ENCODE measurements at regions not wholly inside any gene's neighbourhood (a gene's known extent, or its start where the extent isn't known, plus 50 kb on each side); places are given as distances from the start of the nearest gene placed in this dataset.

GRCh38 chr1:238944028-238944427 is 442.3 kb upstream of the CHRM3 start:
- Histone ChIP-seq H3K27ac (ENCODE audit: insufficient read length, low read depth, low read length) (no peak overlapping the region), H3K4ac (ENCODE audit: low read depth, low read length) (no peak overlapping the region), H3K4me2 (ENCODE audit: insufficient read depth, insufficient read length, low read length) (no peak overlapping the region), H2BK20ac (ENCODE audit: low read depth, low read length, poor library complexity, severe bottlenecking) (no peak overlapping the region), H3K4me1 (ENCODE audit: insufficient read depth, low read length) (no peaks in the 10 kb centered on the region), H3K14ac (ENCODE audit: insufficient read depth, low read length) (no peak overlapping the region), H4K8ac (replicated peaks; ENCODE audit: insufficient read length, low read depth, low read length) (no peak overlapping the region), H2AK5ac (ENCODE audit: insufficient read length, low read length) (no peak overlapping the region), H3K23me2 (ENCODE audit: insufficient read length, low read depth, low read length, poor library complexity, severe bottlenecking) (no peaks in the 10 kb centered on the region), H4K91ac (ENCODE audit: insufficient read length, low read depth, low read length) (no peak overlapping the region), H2BK120ac (ENCODE audit: low read depth, low read length, poor library complexity, severe bottlenecking) (no peak overlapping the region), H3K79me1 (ENCODE audit: insufficient read depth, low read depth, low read length, poor library complexity, severe bottlenecking) (no peaks in the 10 kb centered on the region), H3K27me3 (ENCODE audit: insufficient read depth, low read length) (no peaks in the 10 kb centered on the region), H2AFZ (ENCODE audit: low read length) (no peak overlapping the region), H4K20me1 (ENCODE audit: control insufficient read depth, insufficient read depth, insufficient read length) (no peaks in the 10 kb centered on the region), H3K18ac (ENCODE audit: insufficient read length, low read depth, low read length) (no peak overlapping the region), H3K23ac (ENCODE audit: insufficient read length, low read depth, low read length) (no peak overlapping the region), H3K9me3 (ENCODE audit: control insufficient read depth, low read depth, low read length) (no peaks in the 10 kb centered on the region), H2BK15ac (ENCODE audit: low read depth, low read length) (no peak overlapping the region), H3K79me2 (ENCODE audit: insufficient read depth, low read length) (no peaks in the 10 kb centered on the region), H3K9ac (ENCODE audit: extremely low read depth, insufficient read length, low read length) (no peak overlapping the region), H2BK12ac (ENCODE audit: insufficient read length, low read depth, low read length) (no peak overlapping the region), H2BK5ac (ENCODE audit: insufficient read length, low read length) (no peak overlapping the region), H4K5ac (ENCODE audit: insufficient read length, low read depth, low read length) (no peak overlapping the region), H3K56ac (ENCODE audit: insufficient read length, low read depth, low read length) (no peak overlapping the region), H3T11ph (ENCODE audit: low read length) (no peak overlapping the region)
- DNase-seq = no peak
- Mint-ChIP-seq H3K4me3 (no peak overlapping the region), H3K27ac (no peak overlapping the region), H3K4me1 (no peaks in the 10 kb centered on the region), H3K9me3 (peaks cover 6 to 14% of the 10 kb centered on the region in 2 experiments; a peak in 3 of 5 replicates), H3K27me3 (ENCODE audit: low read depth) (no peaks in the 10 kb centered on the region), H3K36me3 (ENCODE audit: insufficient read depth in 1 of 3, low read depth in 3 of 3) (peaks cover 0 to 7% (median 0%) of the 10 kb centered on the region in 3 experiments; a peak in 2 of 7 replicates)
- WGBS (ENCODE audit: extremely low coverage, insufficient read length, low lambda C conversion rate) = no CpG with 5 or more reads among the region's 1 CpG
- TF ChIP-seq CTCF (conservative IDR thresholded peaks at IDR 0.05) = peak; percentile 32; the same call in 2 of the 3 replicates
